Psoas muscle (tissue), 7 donors: ENCODE measurements at regions not wholly inside any gene's neighbourhood (a gene's known extent, or its start where the extent isn't known, plus 50 kb on each side); places are given as distances from the start of the nearest gene placed in this dataset.

Experiments
- ATAC-seq, 4 donors: fragments of 200-7000 bp; cut with Tn5 transposase; one replicate each; pipeline ENCODE4 v1.9.1; 2020; ENCODE audit warnings: moderate library complexity in 3 of 4, mild to moderate bottlenecking in 2 of 4
- DNase-seq, 2 donors: peaks; one replicate each; pipeline ENCODE4 v3.0.0-alpha.2; 2020
- H3K27ac ChIP-seq: fragments of 200-600 bp; one replicate; pipeline ENCODE4 v1.8.0; 2022
- H3K27me3 ChIP-seq, 3 donors: fragments of 200-600 bp in 1 of 3; one replicate each; pipeline versions ENCODE4 v1.6.1 to v1.8.0; 2013 to 2022; ENCODE audit warnings: low read length in 2 of 3, mild to moderate bottlenecking in 2 of 3, moderate library complexity in 1 of 3; ENCODE audit not compliant: insufficient read depth in 3 of 3
- H3K36me3 ChIP-seq, 2 donors: fragments of 200-600 bp in 1 of 2; one replicate each; pipeline versions ENCODE4 v1.6.1 to v1.8.0; 2013 to 2022; ENCODE audit warnings: low read depth in 1 of 2, mild to moderate bottlenecking in 1 of 2, moderate library complexity in 1 of 2; ENCODE audit not compliant: insufficient read depth in 1 of 2
- H3K4me1 ChIP-seq: fragments of 200-600 bp; one replicate; pipeline ENCODE4 v1.8.0; 2022
- H3K4me3 ChIP-seq: fragments of 200-600 bp; one replicate; pipeline ENCODE4 v1.8.0; 2022; ENCODE audit warnings: mild to moderate bottlenecking
- H3K9me3 ChIP-seq: fragments of 200-600 bp; one replicate; pipeline ENCODE4 v1.8.0; 2022
- WGBS, 3 donors: extraction: QIAGEN DNeasy Blood & Tissue Kit; methylation state at CpG; one replicate each; pipeline versions ENCODE4 v1.1.6 to v1.1.7; 2013; 5-methylcytosine and 5-hydroxymethylcytosine counted together
- intact Hi-C, 2 donors: fragments of 100-400 bp; cut with DNase I; formaldehyde crosslinking; loops; one replicate each; pipeline versions ENCODE4 v1.11.0 to v1.14.2; 2022
- TF ChIP-seq, protein P1 (sequence below): fragments of 200-600 bp; IDR thresholded peaks from one replicate; pipeline ENCODE4 v1.8.0; 2022; ENCODE audit warnings: antibody characterized with exemption
- donor health status: healthy with polysubstance abuse.
- donor health status: DM: no; HTN: no; CAD: no; lungs with moderate emphysema.
- donor health status: Bipolar disorder and iron deficiency.
- donor health status: healthy.
- donor health status: DM: yes; HTN: yes; CAD: no.
- donor health status: DM: no; HTN: no; CAD: no.
- donor health status: DM: yes; HTN: yes; CAD: no.

DNA sequence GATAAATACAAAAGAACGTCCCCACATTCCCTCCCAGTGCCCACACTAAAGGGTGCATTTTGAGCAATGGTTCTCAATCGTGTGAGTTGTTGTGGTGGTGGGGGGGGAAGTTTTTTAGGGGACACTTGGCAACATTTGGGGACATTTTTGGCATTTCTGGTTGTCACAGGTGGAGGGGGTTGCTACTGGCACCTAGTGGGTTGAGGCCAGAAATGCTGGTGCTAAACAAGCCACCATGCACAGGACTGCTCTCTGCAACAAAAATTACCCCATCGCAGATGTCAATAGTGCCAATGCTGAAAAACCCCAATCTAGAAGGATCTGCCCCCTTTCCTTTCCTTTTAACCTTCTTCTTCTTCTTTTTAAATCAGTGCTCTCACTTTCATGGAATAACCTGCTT, 453.3 kb downstream of the TSHZ3 start:
- no peak for DNase-seq
- TF ChIP-seq, protein P1, sequence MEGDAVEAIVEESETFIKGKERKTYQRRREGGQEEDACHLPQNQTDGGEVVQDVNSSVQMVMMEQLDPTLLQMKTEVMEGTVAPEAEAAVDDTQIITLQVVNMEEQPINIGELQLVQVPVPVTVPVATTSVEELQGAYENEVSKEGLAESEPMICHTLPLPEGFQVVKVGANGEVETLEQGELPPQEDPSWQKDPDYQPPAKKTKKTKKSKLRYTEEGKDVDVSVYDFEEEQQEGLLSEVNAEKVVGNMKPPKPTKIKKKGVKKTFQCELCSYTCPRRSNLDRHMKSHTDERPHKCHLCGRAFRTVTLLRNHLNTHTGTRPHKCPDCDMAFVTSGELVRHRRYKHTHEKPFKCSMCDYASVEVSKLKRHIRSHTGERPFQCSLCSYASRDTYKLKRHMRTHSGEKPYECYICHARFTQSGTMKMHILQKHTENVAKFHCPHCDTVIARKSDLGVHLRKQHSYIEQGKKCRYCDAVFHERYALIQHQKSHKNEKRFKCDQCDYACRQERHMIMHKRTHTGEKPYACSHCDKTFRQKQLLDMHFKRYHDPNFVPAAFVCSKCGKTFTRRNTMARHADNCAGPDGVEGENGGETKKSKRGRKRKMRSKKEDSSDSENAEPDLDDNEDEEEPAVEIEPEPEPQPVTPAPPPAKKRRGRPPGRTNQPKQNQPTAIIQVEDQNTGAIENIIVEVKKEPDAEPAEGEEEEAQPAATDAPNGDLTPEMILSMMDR = no peak
- H3K4me3 ChIP-seq = no peak overlapping the region
- H3K27ac ChIP-seq = no peak overlapping the region
- H3K36me3 ChIP-seq = no peaks in the 10 kb centered on the region
- H3K4me1 ChIP-seq = no peaks in the 10 kb centered on the region
- intact Hi-C loops = no loop called here
- no peak for ATAC-seq
- 82 to 87% (median 87%) methylated on average over 3 of the region's 3 CpGs for WGBS, 3 donors
- H3K9me3 ChIP-seq = no peaks in the 10 kb centered on the region
- H3K27me3 ChIP-seq = no peaks in the 10 kb centered on the region

DNA sequence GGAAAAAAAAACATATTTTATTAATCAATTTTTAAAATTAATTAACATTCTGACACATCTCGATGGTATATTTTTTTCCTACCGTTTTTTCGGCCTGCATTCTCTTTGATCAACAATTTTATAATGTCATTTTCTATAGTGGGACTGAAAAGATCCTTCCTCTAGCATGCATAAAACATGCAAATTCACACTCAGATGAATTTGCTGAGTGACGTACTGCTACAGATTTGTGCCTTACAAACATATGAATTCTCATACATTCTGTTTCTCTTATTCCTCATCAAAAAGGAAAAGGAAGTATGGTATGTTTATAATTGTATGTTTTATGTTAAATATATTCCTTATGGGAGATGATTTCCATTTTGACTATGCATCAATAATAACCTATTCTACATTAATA, 458.2 kb downstream of the TSHZ3 start:
- intact Hi-C loops = no loop called here
- no peaks in the 10 kb centered on the region for H3K36me3 ChIP-seq
- no peaks in the 10 kb centered on the region for H3K9me3 ChIP-seq
- TF ChIP-seq, protein P1 = no peak
- no peaks in the 10 kb centered on the region for H3K27me3 ChIP-seq
- no peak for ATAC-seq
- H3K4me1 ChIP-seq = no peaks in the 10 kb centered on the region
- DNase-seq = no peak
- 90 to 96% (median 91%) methylated on average over 4 of the region's 4 CpGs for WGBS, 3 donors
- H3K27ac ChIP-seq = no peak overlapping the region
- H3K4me3 ChIP-seq = no peak overlapping the region

DNA sequence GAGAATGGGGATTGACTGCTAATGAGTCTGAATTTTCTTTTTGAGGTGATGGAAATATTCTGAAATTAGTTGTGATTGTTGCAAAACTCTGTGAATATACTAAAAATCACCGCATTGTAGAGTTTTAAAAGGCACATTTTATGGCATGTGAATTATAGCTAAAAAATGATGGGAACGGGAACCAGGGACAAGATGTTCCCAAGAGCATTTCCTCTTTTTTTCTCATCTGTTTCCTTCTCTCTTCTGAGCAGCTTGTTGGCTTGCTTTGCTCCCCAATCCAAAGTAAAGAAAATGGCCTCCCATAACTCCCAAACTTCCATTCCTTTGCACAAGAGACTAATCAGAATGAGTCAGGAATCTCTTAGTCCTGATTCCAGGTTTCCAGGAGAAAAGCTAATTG, 459.2 kb downstream of the TSHZ3 start:
- Histone ChIP-seq H3K36me3 (no peaks in the 10 kb centered on the region), H3K4me1 (no peaks in the 10 kb centered on the region), H3K9me3 (no peaks in the 10 kb centered on the region), H3K27me3 (no peaks in the 10 kb centered on the region), H3K4me3 (no peak overlapping the region), H3K27ac (no peak overlapping the region)
- intact Hi-C loops = no loop called here
- 40 to 71% (median 55%) methylated on average over 2 of the region's 2 CpGs for WGBS, 3 donors
- ATAC-seq = no peak
- no peak for DNase-seq
- TF ChIP-seq, protein P1 = no peak

DNA sequence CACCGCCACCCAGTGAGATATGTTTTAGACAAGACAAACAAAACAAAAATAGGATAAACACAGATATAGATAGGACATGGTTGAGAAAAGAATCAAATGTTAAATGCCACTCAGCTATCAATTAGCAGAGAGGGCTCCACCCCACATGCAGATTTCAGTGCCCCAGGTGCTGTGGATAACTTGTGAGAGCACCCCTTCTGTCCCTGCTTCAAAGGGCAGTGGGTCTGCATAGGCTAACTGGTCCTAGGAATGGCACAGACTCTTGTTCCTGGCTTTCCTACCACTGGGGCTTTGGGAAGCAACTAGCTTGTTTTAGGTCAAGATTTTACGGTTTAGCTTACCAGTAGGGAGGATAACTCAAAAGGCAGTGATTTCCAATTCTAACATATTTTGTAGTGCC, 460.3 kb downstream of the TSHZ3 start:
- H3K27me3 ChIP-seq = no peaks in the 10 kb centered on the region
- H3K4me1 ChIP-seq = no peaks in the 10 kb centered on the region
- intact Hi-C loops = no loop called here
- ATAC-seq (no peak), DNase-seq (no peak)
- TF ChIP-seq, protein P1 = no peak
- no peak overlapping the region for H3K4me3 ChIP-seq
- no peaks in the 10 kb centered on the region for H3K9me3 ChIP-seq
- H3K36me3 ChIP-seq = no peaks in the 10 kb centered on the region
- 91 to 97% (median 94%) methylated on average over 2 of the region's 2 CpGs for WGBS, 3 donors
- no peak overlapping the region for H3K27ac ChIP-seq

DNA sequence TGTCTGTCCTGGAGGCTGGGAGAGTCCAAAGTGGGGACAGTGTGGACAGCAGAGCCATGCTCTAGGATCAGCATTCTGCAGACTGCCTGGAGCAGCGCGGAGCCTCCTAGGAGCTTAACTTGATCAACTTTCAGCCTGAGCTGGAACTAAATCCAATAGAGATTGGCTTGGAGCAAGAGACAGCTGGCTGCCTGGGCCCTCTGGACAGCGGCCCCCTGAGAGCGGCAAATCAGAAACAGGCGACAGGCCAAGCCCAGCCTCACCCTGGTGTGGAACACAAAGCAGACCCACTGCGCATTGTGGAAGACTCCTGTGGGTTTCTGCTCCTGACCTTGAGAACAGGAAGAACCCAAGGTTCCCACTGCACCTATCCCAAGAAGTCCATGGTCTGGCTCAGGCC, 462.2 kb downstream of the TSHZ3 start:
- no peaks in the 10 kb centered on the region for H3K9me3 ChIP-seq
- TF ChIP-seq, protein P1 = no peak
- H3K4me3 ChIP-seq = no peak overlapping the region
- no peaks in the 10 kb centered on the region for H3K36me3 ChIP-seq
- peak in 1 of 2 donors; percentile 54 for DNase-seq
- intact Hi-C loops = no loop called here
- no peaks in the 10 kb centered on the region for H3K4me1 ChIP-seq
- H3K27me3 ChIP-seq = no peaks in the 10 kb centered on the region
- ATAC-seq = no peak
- no peak overlapping the region for H3K27ac ChIP-seq
- WGBS, 3 donors = 17 to 33% (median 21%) methylated on average over 6 of the region's 6 CpGs
